NCI-H2029 (cell line): ENCODE measurements at regions not wholly inside any gene's neighbourhood (a gene's known extent, or its start where the extent isn't known, plus 50 kb on each side); places are given as distances from the start of the nearest gene placed in this dataset.

ENCODE experiments used
- DNase-seq: peaks from one replicate; lab custom pipeline; 2025; lab: John Stamatoyannopoulos, UW

GRCh38 chr3:23664459-23664858 lies 141.3 kb upstream of the UBE2E1 start:
- no peak for DNase-seq

- DNase-seq = no peak
These were observed 140.0 kb upstream of the UBE2E1 start for GRCh38 chr3:23665741-23666140.

DNA sequence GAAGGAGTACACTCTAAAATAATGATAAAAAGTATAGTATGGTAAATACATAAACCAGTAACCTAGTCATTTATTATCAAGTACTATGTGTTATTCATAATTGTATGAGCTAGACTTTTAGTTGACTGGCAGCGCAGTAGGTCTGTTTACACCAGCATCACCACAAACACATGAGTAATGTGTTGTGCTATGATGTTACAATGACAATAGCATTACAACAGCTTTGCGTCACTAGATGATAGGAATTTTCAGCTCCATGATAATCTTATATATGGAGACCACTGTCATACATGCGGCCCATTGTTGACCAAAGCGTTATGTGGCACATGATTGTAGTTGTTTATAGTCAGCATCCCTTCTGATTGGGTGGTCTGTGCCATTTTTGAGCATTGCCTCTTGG lies 138.9 kb upstream of the UBE2E1 start:
- DNase-seq = no peak

- no peak for DNase-seq
These were observed 138.0 kb upstream of the UBE2E1 start for GRCh38 chr3:23667536-23668429.

- no peak for DNase-seq
These were observed 137.3 kb upstream of the UBE2E1 start for GRCh38 chr3:23668430-23668904.

DNA sequence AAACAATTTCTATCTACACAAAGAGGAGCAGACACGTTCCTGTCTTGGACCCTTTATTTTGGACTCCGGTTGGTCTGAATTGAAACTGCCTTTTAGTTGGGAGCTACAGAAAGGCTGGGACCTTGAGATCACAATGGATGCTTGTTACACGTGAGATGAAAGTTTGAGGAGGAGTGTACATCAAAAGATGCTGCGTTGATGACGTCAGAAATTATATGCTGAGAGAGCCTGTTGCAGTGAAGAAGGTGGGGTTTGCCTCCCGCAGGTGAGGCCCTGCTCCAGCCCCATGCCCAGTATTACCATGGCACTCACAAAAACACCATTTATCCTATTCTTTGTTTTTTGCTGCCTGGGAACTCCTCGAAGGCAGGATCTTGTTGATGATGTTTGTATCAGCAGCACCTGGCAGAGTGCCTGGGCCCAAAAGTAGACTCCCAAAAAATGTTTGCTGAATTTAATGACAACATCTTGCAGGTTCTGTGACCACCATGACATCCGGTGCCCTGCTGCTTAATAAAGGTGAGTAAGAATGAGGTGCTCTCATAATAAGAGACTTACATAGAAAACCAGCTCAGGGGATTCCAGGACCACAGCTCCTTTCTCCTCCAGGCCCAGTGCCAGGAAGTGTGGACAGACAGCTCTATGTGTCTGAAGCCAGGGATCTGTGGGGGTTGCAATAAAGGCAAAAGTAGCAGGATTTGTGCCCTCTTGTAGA lies 136.1 kb upstream of the UBE2E1 start:
- no peak for DNase-seq

- no peak for DNase-seq
These were observed 133.7 kb upstream of the UBE2E1 start for GRCh38 chr3:23671851-23672589.

- DNase-seq = no peak
These were observed 133.1 kb upstream of the UBE2E1 start for GRCh38 chr3:23672628-23673027.

GRCh38 chr3:23675010-23675409 lies 130.7 kb upstream of the UBE2E1 start:
- no peak for DNase-seq

GRCh38 chr3:23676093-23676492 lies 129.7 kb upstream of the UBE2E1 start:
- DNase-seq = no peak

GRCh38 chr3:23682646-23683045 lies 123.1 kb upstream of the UBE2E1 start:
- DNase-seq = no peak

GRCh38 chr3:23685541-23686258 lies 120.1 kb upstream of the UBE2E1 start:
- DNase-seq = peak; percentile 82

- no peak for DNase-seq
These were observed 119.2 kb upstream of the UBE2E1 start for GRCh38 chr3:23686519-23686918.

DNA sequence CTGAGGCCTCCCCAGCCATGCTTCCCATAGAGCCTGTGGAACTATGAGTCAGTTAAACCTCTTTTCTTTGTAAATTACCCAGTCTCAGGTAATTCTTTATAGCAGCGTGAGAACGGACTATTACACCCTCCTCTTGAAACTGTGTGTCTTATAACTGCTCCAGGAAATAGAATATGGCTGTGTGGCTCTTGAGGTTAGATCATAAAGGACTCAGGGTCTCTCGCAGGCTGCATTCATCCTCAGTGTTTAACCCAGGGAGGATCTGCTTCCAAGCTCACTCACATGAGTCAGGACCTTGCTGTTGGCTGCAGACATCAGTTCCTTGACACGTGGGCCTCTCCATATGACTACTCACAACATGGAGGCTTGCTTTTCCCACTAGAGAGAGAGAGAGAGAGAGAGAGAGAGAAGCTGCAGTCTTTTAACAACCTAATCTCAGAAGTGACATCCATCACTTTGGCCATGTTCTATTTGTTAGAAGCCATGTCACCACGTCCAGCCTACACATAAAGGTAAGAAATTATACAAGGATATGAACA lies 114.3 kb upstream of the UBE2E1 start:
- no peak for DNase-seq

- DNase-seq = no peak
These were observed 108.9 kb upstream of the UBE2E1 start for GRCh38 chr3:23696842-23697241.

DNA sequence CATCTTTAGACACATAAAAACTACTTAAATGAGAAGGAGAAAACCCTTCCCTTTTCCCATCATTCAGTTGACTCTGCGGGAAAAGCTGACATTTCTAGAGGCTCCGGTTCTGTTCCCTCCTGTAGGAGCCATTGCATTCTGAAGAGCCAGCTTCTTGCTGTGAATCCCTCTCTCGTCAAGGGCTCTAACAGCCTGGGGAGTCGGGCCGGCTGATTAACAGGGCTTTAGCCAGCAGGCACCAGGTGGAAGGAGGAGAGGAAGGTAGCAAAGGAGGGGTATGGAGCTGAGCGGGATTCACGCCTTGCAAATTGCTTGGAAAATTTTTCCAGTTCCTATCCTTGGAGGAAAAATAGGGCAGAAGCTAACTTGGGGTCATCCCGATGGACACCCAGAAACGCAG lies 108.3 kb upstream of the UBE2E1 start:
- no peak for DNase-seq

DNA sequence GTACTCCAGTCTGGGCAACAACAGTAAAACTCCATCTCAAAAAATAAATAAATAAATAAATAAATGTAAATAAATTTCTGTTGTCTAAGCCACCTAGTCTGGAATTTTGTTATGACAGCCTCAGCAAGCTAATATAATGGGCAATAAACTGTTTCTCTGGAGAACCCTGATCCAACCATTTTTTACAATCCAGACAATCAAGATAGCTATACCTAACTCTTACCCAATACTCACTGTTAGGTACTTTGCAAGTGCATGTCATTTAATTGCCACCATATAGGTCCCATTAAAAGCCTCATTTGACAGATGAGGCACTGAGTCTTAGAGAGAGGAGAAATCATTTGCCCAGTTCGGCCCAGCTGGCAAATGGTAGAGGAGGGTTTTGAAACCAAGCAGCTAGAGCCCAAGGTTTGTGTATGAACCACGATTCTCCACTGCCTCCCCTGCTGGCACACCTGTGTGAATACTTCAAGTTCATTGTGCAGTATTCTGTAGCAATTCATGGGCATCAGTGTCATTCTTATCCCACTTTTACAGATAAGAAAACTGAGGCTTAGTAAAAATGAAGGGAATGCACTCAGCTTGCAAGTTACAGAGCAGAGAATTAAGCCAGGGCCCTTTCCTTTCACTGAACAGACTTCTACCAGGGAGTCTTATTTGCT lies 107.0 kb upstream of the UBE2E1 start:
- DNase-seq = no peak

GRCh38 chr3:23700616-23701015 lies 105.1 kb upstream of the UBE2E1 start:
- no peak for DNase-seq

DNA sequence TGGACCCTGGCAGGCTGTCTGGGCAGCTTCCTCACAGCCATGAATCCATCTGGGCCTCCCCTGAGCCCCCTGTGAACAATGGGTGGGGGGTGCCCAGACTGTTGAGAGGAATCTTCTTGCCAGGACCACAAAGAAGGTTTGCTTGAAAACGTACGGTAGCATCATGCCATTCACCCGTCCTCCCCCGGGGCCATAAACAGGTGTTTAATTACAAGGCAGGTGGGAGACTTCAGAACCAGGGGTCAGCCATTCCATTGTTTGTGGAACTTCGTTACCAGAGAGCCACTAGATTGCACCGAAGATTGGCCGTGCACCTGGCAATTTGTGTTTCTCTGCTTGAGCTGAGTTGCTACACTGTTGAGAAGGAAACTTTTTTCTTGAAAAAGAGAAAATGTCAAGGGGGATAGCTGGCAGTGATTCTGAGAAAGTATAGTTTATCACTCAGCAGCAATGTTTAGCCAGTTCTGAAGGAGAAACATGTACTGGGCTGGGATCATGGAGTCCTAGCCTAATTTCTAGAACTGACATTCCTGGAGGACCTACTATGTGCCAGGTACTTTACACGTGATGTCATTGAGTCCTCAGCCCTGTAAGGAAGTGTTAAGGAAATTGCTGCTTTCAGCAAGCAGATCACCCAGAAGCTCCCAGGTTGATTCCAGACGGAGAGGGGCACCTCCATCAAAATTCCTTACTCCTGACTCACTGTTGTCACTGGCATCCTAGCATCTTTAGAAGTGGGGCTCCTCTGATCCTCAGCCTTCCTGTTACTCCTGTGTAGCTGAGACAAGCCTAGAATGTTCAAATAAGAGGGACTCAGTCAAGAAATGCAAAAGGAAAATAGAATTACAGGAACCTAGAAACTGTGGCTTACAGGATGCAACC lies 103.8 kb upstream of the UBE2E1 start:
- DNase-seq = no peak

GRCh38 chr3:23704298-23704697 lies 101.5 kb upstream of the UBE2E1 start:
- no peak for DNase-seq
